ENCODE measurements at regions not wholly inside any gene's neighbourhood (a gene's known extent, or its start where the extent isn't known, plus 50 kb on each side); places are given as distances from the start of the nearest gene placed in this dataset.

GRCh38 chr6:14422061-14422460, 304.5 kb downstream of the CD83 start:
- peaks cover 0 to 3% of the 10 kb centered on the region in 2 experiments; a peak in 1 of 4 replicates for H3K4me1 ChIP-seq (ENCODE audit: control insufficient read depth in 1 of 2, insufficient read depth in 2 of 2, low read length in 2 of 2)
- H2AFZ ChIP-seq (ENCODE audit: low read depth, low read length, poor library complexity, severe bottlenecking), result no peak overlapping the region
- no peak for TF ChIP-seq ZFX (IDR thresholded peaks at IDR 0.05)
- TF ChIP-seq EGR1 (IDR thresholded peaks at IDR 0.05; ENCODE audit: low read depth), result no peak
- TF ChIP-seq ZBTB33 (IDR thresholded peaks at IDR 0.05; ENCODE audit: extremely low read depth, insufficient replicate concordance, low read length), result no peak
- TF ChIP-seq ATF3 (IDR thresholded peaks at IDR 0.05), result no peak
- H3K27ac ChIP-seq (ENCODE audit: low read depth, low read length), result no peak overlapping the region
- no peak for ATAC-seq
- no peaks in the 10 kb centered on the region for H4K20me1 ChIP-seq (ENCODE audit: insufficient read depth)
- H3K27me3 ChIP-seq (ENCODE audit: insufficient read depth, low read length), result no peaks in the 10 kb centered on the region
- no TSS peak for BruUV-seq (replicated peaks)
- H3K79me2 ChIP-seq (ENCODE audit: insufficient read depth, low read length), result no peaks in the 10 kb centered on the region
- no peaks in the 10 kb centered on the region for H3K9me3 ChIP-seq (ENCODE audit: control insufficient read depth in 1 of 2, insufficient read depth in 1 of 2, low read depth in 1 of 2, low read length in 2 of 2)
- H3K36me3 ChIP-seq (ENCODE audit: control insufficient read depth in 1 of 2, insufficient read depth in 2 of 2, low read length in 2 of 2), result no peaks in the 10 kb centered on the region
- no peak overlapping the region for H3K4me3 ChIP-seq (replicated peaks in 1 of 2; ENCODE audit: low read depth in 1 of 2, low read length in 2 of 2)
- H3K9me2 ChIP-seq (ENCODE audit: insufficient read depth), result no peaks in the 10 kb centered on the region
- ChIA-PET RAD21 (ENCODE audit: low non-redundant PET in 1 of 2, low total read pairs in 2 of 2, uncharacterized antibody in 2 of 2, unreplicated experiment in 2 of 2) (no interaction called here), CTCF (no interaction called here), POLR2A (no interaction called here)
- no peak overlapping the region for H3K4me2 ChIP-seq (ENCODE audit: low read length)
- DNase-seq (ENCODE audit: low read depth, low spot score), result no peak
- intact Hi-C loops (cut with micrococcal nuclease), result no loop called here
- no peak overlapping the region for H3K9ac ChIP-seq (ENCODE audit: low read length)

- no TSS peak for BruUV-seq (replicated peaks)
- POLR2A ChIA-PET, result no interaction called here
- TF ChIP-seq TCF7L2 (IDR thresholded peaks at IDR 0.05; ENCODE audit: borderline replicate concordance, extremely low read depth, insufficient read depth, insufficient read length), result no peak
- no peak for TF ChIP-seq REST (IDR thresholded peaks at IDR 0.05; ENCODE audit: low read depth)
- no peak for TF ChIP-seq YY1 (IDR thresholded peaks at IDR 0.05; ENCODE audit: extremely low read depth, insufficient replicate concordance, low read depth, low read length)
- TF ChIP-seq SP1 (IDR thresholded peaks at IDR 0.05; ENCODE audit: low read depth), result no peak
- no peak for TF ChIP-seq ZNF274 (IDR thresholded peaks at IDR 0.05; ENCODE audit: low read depth, low read length)
- TF ChIP-seq EZH2 (IDR thresholded peaks at IDR 0.05), result no peak
- no peak for TF ChIP-seq ATF3 (IDR thresholded peaks at IDR 0.05)
- no peak for TF ChIP-seq CEBPB (IDR thresholded peaks at IDR 0.05; ENCODE audit: low read depth)
- TF ChIP-seq POLR2AphosphoS5 (IDR thresholded peaks at IDR 0.05; ENCODE audit: low read depth, low read length), result no peak
- no peak for TF ChIP-seq POLR2A (IDR thresholded peaks at IDR 0.05; ENCODE audit: borderline replicate concordance, extremely low read depth, insufficient read depth, insufficient read length)
- TF ChIP-seq MAX (IDR thresholded peaks at IDR 0.05), result no peak
- no peak for TF ChIP-seq RAD21 (IDR thresholded peaks at IDR 0.05; ENCODE audit: low read depth)
- TF ChIP-seq ZFX (IDR thresholded peaks at IDR 0.05), result no peak
Measured at GRCh38 chr6:14422917-14423316, 305.3 kb downstream of the CD83 start.

More at GRCh38 chr6:14422917-14423316, 305.3 kb downstream of the CD83 start:
- CTCF ChIA-PET, result no interaction called here
- DNase-seq (ENCODE audit: low read depth, low spot score), result no peak
- Histone ChIP-seq H3K79me2 (ENCODE audit: insufficient read depth, low read length) (no peaks in the 10 kb centered on the region), H3K36me3 (ENCODE audit: control insufficient read depth in 1 of 2, insufficient read depth in 2 of 2, low read length in 2 of 2) (no peaks in the 10 kb centered on the region), H3K27ac (ENCODE audit: low read depth, low read length) (no peak overlapping the region), H3K9ac (ENCODE audit: low read length) (no peak overlapping the region), H2AFZ (ENCODE audit: low read depth, low read length, poor library complexity, severe bottlenecking) (no peak overlapping the region), H4K20me1 (ENCODE audit: insufficient read depth) (no peaks in the 10 kb centered on the region), H3K9me2 (ENCODE audit: insufficient read depth) (no peaks in the 10 kb centered on the region), H3K27me3 (ENCODE audit: insufficient read depth, low read length) (no peaks in the 10 kb centered on the region), H3K4me1 (ENCODE audit: control insufficient read depth in 1 of 2, insufficient read depth in 2 of 2, low read length in 2 of 2) (no peaks in the 10 kb centered on the region), H3K4me3 (replicated peaks in 1 of 2; ENCODE audit: low read depth in 1 of 2, low read length in 2 of 2) (no peak overlapping the region), H3K9me3 (ENCODE audit: control insufficient read depth in 1 of 2, insufficient read depth in 1 of 2, low read depth in 1 of 2, low read length in 2 of 2) (no peaks in the 10 kb centered on the region), H3K4me2 (ENCODE audit: low read length) (no peak overlapping the region)
- no peak for ATAC-seq
- intact Hi-C loops (cut with micrococcal nuclease), result no loop called here
- RAD21 ChIA-PET (ENCODE audit: low non-redundant PET in 1 of 2, low total read pairs in 2 of 2, uncharacterized antibody in 2 of 2, unreplicated experiment in 2 of 2), result no interaction called here

Data from HCT116 (cell line).